ENCODE measurements at regions not wholly inside any gene's neighbourhood (a gene's known extent, or its start where the extent isn't known, plus 50 kb on each side); places are given as distances from the start of the nearest gene placed in this dataset.

DNA sequence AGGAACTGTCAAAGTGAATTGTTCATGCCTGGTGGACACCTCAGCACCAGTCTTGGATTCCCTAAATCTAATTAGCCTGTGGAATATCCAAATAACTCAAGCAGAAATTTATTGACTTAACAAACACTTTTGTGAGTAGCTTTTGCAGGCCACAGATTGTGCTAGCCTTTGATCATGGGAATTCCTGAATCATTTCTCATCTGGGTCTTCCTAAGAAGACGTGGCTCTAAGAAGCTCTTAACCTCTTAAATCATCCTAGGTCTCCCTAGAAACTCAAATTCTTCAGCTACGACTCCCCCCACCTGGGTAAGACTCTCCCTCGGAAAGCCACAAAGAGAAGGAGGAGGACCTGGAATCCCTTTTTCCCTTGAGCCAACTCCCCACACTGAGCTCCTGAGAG, 53.8 kb upstream of the PSEN2 start:
- DNase-seq = no peak

GRCh38 chr1:226814751-226815537, 55.5 kb upstream of the PSEN2 start:
- no peak for DNase-seq

- no peak for DNase-seq
Observed at GRCh38 chr1:226813671-226814591, 56.5 kb upstream of the PSEN2 start.

- no peak for DNase-seq
Observed at GRCh38 chr1:226810681-226811080, 59.7 kb upstream of the PSEN2 start.

DNA sequence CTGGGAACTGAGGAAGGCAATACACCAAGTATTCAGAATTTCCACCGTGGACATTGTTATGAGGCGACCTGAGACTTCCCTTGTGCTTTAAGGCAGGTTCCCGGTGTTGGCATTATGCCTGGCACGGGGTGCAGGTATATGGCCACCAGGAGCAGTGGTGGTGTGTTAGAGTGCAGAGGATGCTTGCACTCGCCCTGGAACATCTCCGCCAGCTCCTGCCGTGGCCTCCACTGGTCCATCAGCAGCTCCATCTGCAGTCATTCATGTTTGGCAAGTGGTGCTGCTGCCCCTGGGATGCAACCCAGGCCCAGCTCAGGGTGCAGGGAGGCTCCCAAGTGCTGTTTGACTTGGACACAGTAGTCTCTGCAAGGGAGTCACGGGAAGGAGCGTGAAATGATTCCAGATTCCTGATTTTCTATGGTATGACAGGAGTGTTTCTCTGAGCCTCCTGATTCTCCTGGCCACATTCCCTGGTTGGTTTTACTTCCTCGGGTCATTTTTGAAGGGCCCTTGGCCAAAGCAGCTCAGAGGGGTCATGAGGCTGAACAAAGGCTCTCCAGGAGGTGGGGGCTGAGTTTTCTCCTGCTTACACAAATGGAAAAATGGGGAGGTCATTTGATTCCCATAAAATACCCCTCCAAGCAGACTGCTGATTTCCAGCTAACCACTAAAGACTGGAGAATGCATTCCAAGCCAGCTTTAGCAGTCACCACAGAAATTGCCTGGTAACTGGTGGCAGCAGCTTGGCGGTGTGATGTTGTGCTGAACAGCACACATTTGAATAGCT, 60.4 kb upstream of the PSEN2 start:
- DNase-seq = no peak

GRCh38 chr1:226808501-226808900, 61.9 kb upstream of the PSEN2 start:
- DNase-seq = no peak

DNA sequence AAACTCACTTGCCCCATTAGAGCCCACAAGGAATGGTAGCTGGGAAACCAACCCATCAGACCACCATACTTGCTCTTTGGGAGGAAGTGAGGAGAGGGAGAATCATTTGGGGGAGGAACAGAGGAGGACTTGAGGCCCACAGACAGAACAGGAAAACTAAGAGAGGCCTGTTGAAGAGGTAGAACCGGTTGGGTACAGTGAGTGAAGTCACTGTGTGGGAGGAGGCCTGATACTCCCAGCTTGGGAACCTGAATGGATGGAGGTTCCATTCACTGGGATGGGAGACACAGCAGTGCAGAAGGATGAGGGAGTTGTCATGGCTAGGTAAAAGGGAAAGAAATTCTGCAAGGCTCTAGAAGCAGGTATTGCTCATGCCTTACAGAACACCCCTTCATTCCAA, 63.4 kb upstream of the PSEN2 start:
- no peak for DNase-seq

DNA sequence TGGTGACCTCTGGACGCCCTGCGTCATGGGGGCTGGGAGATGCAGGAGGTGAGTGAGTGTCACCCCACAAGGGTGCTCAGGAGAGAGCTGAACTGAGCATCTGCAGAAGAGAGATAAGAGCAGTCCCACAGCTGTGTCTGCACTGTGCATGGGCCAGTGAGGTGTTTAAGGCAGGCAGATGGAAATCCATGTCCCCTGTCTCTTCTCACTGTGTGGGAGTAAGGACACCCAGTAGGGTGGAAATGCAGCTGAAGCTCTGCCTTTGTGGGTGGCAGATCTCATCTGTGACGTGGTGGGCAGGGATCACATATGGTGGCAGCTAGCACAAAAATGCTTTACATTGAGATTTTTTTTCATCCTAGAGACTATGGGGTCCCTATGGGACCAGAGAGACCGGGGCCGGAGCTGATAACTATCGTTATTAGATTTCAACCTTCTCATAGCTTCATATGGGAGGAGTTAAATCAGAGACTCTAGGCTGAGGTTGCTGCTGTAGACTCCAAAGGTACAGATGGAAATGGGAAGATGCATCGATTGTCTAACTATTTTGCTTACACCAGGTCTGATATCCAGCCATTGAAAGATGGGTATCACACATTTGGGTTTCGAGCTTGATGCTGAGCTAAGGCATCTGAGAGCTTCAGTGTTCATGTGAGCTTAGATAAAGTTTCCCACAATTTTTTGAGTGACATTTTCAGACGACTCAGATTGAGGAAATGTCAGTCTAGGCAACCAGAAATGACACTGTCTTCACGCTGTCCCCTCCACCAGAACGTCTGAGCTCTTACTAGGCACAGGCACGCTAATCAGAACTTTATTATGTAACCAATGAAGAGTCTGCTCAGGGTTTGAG, 65.3 kb upstream of the PSEN2 start:
- DNase-seq = peak; percentile 86

- no peak for DNase-seq
Observed at GRCh38 chr1:226800763-226801380, 61.8 kb upstream of the ITPKB start.

DNA sequence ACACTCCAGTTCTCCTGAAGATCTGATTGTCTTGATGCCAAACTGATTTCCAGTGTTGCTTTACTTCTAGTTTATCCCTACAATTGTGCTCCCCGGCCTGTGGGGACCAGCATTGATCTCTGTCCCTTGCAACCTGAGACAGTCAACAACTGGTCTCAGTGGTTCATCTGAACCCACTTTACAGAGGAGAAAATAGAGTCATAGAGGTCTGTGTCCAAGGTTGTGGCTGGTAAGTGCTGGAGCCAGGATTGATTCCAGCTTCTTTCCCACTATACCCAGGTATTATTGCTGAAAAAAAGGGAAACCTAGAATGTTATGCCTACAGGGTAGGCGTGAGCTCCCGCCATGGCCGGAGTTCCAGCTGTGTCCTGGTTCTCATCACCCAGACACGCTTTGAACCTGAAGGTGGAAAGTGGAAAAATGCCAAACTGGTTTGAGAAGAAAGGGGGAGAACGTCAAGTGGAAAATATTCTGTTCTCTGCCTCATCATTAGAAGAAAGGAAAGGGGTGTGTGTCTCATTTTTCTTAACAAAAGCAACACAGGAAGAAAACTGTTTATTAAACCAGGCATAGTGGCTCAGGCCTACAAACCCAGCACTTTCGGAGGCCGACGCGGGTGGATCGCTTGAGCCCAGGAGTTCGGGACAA, 60.7 kb upstream of the ITPKB start:
- no peak for DNase-seq

- peak; percentile 82 for DNase-seq
Observed at GRCh38 chr1:226798427-226799411, 59.6 kb upstream of the ITPKB start.

DNA sequence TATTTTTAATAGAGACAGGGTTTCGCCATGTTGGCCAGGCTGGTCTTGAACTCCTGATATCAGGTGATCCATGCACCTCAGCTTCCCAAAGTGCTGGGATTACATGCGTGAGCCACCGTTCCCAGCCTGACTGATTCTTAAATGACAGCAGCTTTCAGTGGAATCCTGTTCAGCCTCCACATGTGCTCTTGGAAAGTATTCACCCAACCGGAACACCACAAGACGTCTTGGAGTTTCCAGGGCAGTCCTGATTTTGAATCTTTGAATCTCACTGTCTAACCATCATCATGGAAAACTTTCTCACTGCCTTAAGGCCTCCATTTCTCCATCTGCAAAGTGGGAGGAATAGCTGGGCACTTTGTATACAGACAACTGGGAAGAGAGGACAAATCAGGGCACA, 58.1 kb upstream of the ITPKB start:
- DNase-seq = no peak

DNA sequence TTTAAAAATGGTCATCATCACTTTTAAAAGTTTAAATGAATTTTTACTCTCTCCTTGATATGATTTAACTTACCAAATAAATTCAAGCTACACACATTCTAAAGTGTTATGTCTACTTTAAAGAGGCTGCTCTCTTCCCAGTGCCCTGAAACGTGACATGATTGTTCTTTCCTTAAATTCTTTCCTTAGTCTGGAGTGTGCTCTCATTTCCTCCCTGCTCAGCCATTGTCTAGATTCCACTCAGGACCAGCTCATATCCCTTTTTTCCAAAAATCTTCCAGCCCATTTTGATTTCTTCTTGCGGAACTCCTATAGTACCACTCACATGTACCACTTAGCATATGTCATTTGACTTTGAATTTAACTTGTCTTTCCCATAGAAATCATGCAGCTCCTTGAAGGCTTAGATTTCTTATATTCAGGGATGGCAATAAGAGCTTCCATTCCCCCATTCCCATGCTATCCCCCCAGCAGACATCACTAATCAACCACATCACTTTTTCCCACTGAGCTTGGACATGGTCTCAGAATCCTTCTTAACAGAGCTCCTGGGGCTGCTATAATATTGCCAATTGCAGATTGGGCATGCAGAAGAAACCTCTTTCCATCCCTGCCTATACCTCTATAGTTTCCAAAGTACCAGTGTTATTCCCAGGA, 54.7 kb upstream of the ITPKB start:
- no peak for DNase-seq

- DNase-seq = no peak
Observed at GRCh38 chr1:226792368-226792767, 53.3 kb upstream of the ITPKB start.

DNA sequence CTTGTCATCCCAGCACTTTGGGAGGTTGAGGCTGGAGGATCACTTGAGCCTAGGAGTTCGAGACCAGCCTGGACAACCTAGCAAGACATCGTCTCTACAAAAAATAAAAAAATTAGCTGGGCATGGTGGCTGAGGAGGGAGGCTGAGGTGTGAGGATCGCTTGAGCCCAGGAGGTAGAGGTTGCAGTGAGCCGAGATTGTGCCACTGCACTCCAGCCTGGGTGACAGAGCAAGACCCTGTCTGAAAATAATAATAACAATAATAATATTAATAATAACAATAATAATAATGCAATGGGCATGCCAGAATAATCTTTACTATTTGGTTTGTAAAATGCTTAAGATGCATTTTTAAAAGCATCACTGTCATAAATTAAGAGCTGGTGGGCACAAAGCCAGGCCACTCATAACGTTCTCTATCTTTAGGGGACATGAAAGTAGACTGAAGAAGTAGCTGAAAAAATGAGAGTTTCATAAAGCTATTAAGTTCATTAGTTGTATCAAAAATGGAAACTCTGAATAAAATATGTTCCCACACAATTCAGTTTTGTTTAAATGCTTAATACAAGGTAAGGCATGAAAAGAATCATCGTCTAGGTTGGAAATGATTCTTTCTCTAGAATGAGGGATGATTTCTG, 51.6 kb upstream of the ITPKB start:
- DNase-seq = no peak

DNA sequence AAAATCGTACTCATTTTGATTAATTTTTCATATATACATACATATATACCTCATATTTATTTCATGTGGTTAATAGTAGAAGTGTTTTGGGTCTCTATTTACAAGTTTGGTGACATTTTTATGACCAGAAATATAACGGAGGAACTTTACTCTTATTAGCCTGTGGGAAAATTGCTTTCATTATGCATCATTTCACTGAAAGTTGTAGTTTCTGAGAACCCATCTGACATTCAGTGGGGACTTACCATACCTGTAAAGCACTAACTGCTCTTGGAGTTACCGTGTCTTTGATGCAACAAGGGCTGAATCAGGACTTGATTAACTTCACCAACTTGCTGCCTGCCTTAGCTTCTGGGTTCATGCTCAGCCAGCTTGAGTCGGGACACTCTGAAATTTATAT, 49.9 kb upstream of the ITPKB start:
- no peak for DNase-seq

Data from hematopoietic multipotent progenitor cell treated with erythropoietin and hydrocortisone succinate and interleukin-3 and kit ligand, for 8 days (in vitro differentiated cells).